Sigmoid colon (tissue), 4 donors: ENCODE measurements at regions not wholly inside any gene's neighbourhood (a gene's known extent, or its start where the extent isn't known, plus 50 kb on each side); places are given as distances from the start of the nearest gene placed in this dataset.

Source experiments
- CTCF ChIP-seq, 4 experiments: fragments of 450-650 bp in 3 of 4; fragments of 200-600 bp in 1 of 4; IDR thresholded peaks; one replicate each; pipeline ENCODE4 v1.5.1; 2016 to 2019; ENCODE audit warnings: antibody characterized with exemption in 4 of 4, mild to moderate bottlenecking in 3 of 4, moderate library complexity in 2 of 4
- POLR2AphosphoS5 ChIP-seq, 4 donors: sonication (generic); formaldehyde crosslinking; IDR thresholded peaks; one replicate each; pipeline ENCODE4 v1.6.1; 2017; ENCODE audit warnings: antibody characterized with exemption in 4 of 4

- no peak for TF ChIP-seq POLR2AphosphoS5 (IDR thresholded peaks at IDR 0.05)
- TF ChIP-seq CTCF (IDR thresholded peaks at IDR 0.05), result no peak
Measured at GRCh38 chr16:16925432-16925831, 545.3 kb downstream of the XYLT1 start.
